ENCODE measurements at regions not wholly inside any gene's neighbourhood (a gene's known extent, or its start where the extent isn't known, plus 50 kb on each side); places are given as distances from the start of the nearest gene placed in this dataset.

GRCh38 chr5:107124376-107124775, 546.4 kb downstream of the EFNA5 start:
- TF ChIP-seq CTCF (IDR thresholded peaks at IDR 0.05) (no peak), POLR2A (IDR thresholded peaks at IDR 0.05) (no peak)

Data from right lobe of liver (tissue), 4 donors.